GM10266 (cell line): ENCODE measurements at regions not wholly inside any gene's neighbourhood (a gene's known extent, or its start where the extent isn't known, plus 50 kb on each side); places are given as distances from the start of the nearest gene placed in this dataset.

Experiments
- DNase-seq: peaks from one replicate; pipeline ENCODE4 v3.0.0; 2012; ENCODE audit errors: extremely low spot score
- TF ChIP-seq, protein P1 (sequence below): IDR thresholded peaks from 2 replicates; pipeline ENCODE4 v1.5.1; 2012; ENCODE audit warnings: mild to moderate bottlenecking, low read depth; ENCODE audit not compliant: control insufficient read depth, insufficient read depth; ENCODE audit errors: missing control alignments

DNA sequence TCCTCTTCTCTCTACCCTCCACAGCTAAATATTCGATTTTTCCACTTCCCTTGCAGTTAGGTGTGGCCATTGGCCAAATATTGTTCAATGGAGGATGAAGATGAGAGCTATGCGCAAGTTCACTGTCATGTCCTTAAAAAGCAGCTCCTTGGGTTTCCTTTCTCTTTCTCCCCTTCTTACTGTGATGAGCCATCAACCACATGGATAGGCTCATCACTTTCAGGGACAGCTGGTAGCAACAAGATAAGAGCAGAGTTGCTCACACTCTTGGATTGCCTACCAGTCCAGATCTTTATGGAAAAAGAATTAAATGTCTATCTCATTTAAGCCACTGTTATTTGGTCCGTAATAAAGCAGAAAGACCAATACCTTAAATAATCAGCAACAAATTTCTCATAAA lies 377.0 kb downstream of the DDX10 start:
- TF ChIP-seq, protein P1, sequence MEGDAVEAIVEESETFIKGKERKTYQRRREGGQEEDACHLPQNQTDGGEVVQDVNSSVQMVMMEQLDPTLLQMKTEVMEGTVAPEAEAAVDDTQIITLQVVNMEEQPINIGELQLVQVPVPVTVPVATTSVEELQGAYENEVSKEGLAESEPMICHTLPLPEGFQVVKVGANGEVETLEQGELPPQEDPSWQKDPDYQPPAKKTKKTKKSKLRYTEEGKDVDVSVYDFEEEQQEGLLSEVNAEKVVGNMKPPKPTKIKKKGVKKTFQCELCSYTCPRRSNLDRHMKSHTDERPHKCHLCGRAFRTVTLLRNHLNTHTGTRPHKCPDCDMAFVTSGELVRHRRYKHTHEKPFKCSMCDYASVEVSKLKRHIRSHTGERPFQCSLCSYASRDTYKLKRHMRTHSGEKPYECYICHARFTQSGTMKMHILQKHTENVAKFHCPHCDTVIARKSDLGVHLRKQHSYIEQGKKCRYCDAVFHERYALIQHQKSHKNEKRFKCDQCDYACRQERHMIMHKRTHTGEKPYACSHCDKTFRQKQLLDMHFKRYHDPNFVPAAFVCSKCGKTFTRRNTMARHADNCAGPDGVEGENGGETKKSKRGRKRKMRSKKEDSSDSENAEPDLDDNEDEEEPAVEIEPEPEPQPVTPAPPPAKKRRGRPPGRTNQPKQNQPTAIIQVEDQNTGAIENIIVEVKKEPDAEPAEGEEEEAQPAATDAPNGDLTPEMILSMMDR = no peak
- no peak for DNase-seq

DNA sequence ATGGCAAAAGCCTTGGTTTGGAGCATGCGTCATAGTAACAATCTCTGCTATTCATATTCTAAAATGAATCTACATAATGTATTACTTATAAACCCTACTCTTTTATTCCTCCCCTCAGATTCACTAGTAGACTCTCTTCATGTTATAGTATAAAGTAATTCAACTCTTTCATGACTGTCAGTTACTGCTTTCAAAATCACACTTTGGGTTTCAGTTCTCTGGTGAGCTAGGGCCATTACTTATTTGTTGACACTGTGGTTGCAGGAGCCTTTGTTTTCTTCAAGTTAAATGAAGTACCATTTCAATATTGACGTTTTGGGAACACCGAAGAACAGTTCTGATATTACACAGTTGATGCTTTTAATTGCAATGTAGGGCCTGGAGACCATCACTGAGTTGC lies 378.4 kb downstream of the DDX10 start:
- TF ChIP-seq, protein P1 = no peak
- DNase-seq = no peak

DNA sequence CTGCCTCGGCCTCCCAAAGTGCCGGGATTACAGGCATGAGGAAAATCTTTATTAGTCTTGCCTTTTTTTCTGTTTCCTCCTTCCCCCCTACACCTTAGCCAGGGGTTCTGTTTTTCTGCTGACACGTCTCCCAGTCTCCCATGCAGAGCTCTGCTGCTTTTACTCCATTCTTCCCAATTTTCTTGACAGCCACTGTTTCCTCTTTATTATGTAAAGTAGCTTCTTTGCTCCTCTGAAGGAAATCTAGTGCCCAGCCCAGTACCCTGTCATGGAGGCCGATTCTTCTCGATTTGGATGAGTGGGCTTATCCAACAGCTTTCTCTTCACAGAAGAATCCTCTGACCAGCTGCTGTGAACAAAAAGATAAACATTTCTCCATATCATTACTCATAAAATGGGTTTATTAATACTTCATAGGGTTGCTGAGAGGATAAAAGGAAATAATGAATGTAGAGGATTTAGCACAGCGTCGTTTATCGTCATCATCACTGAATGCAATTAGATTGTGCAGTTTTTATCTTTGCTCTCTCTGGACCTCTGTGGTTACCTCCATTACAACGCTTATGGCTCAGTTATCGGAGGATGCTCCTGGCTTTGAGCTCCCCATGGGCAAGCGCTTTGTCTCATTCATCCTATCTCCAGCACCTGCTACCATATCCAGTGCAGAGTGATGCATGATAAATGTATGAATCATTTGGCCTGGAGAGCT lies 375.6 kb upstream of the C11orf87 start:
- TF ChIP-seq, protein P1 = no peak
- DNase-seq = no peak

DNA sequence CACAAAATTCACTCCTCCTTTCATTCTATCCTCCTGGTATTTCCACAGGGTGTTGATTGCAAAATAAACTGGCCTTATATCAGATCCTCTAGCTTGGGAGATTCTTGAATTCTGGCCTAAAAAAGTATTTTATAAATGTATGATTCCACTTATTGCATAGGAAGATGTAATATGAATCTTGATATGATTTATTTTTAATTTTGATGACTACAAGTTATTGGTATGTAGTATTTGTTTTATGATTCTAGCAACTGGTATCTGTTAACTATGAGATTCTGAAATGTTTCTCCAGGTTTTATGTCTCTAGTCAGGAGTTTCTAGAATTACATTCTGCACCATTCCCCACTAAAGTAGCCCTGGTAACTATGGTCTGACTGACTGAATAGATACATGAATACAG lies 373.9 kb upstream of the C11orf87 start:
- TF ChIP-seq, protein P1 = no peak
- no peak for DNase-seq

DNA sequence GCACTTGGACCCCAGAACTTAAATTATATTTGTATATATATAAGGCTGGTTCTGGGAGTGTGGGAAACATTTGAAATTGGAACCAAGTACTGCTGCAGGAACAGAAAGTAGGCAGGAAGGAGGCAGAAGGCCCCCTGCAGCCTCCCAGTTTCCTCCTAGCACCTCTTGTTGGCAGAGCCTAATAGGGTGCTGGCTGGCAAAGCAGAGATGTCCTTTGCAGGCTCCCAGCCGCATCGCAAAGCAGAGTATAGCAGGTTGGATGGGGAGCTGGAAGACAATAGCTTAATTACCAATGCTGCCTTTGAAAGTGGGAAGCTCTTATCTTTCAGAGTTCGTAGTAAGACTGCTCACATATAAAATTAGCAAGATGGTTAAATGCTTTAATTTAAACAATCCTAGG lies 370.8 kb upstream of the C11orf87 start:
- no peak for DNase-seq
- TF ChIP-seq, protein P1 = no peak

DNA sequence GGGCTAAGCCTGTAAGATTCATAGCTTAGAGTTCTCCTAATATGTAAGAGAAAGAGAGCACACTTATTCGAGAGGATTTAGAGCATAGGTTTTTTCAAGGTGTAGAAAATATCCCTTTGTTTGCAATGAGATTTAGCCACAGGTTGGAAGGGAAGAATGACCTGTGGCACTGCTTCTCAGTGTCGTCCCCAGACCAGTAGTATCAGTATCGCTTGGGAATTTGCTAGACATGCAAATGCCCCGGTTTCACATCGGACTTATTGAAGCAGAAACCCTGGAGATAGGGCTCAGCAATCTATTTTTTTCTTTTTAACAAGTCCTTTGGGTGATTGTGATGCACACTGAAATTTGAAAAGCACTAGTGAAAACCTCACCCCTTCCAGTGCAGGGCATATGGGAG lies 362.6 kb upstream of the C11orf87 start:
- TF ChIP-seq, protein P1 = no peak
- DNase-seq = no peak

DNA sequence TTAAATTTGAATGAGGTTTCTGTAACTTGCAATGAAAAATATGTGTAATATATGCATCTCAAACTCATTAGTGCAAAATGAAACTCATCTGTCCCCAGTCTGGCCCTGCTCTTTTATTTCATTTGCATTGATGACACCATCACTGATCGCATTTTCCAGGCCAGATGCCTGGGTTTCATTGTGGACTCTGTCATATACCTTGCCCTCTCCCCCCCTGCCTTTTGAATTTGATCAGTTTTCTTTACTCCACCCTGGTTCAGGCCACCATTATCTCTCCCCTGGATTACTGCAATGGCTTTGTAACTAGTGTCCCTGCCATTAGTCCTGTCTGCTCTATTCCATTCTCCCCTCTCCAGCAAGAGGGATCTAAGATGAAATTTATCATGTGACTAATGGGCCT lies 360.6 kb upstream of the C11orf87 start:
- TF ChIP-seq, protein P1 = no peak
- no peak for DNase-seq
